SK-N-MC (cell line): ENCODE measurements at regions not wholly inside any gene's neighbourhood (a gene's known extent, or its start where the extent isn't known, plus 50 kb on each side); places are given as distances from the start of the nearest gene placed in this dataset.

Source experiments
- EZH2 ChIP-seq: fragments of 200-600 bp; sonication (generic); IDR thresholded peaks from one replicate; pipeline ENCODE4 v1.6.1; 2017; ENCODE audit warnings: antibody characterized with exemption
- POLR2AphosphoS5 ChIP-seq: IDR thresholded peaks from 2 replicates; pipeline ENCODE4 v1.6.1; 2012; ENCODE audit warnings: mild to moderate bottlenecking, low read depth, low read length, borderline replicate concordance

DNA sequence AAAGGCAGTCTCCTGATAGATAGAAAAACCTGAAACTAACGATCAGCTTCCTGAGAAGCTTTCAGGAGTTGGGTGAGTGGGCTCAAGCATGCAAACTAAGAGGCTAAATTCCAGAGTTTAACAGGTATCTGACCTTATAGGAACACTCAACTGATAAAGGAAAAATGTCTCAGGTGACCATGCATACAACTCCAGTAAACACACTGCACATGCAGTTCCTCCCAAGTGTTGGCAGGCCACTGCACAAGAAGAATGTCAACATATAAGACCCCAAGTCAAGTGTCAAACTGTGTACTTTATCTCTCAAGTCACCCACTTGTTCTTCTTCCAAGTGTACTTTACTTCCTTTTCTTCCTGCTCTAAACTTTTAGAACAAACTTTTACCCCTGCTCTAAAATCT, 981.2 kb downstream of the FAM133A start:
- no peak for TF ChIP-seq POLR2AphosphoS5
- TF ChIP-seq EZH2: no peak
